ENCODE measurements at regions not wholly inside any gene's neighbourhood (a gene's known extent, or its start where the extent isn't known, plus 50 kb on each side); places are given as distances from the start of the nearest gene placed in this dataset.

- TF ChIP-seq CTCF (IDR thresholded peaks at IDR 0.05) (no peak), POLR2A (IDR thresholded peaks at IDR 0.05) (no peak)
Observed at GRCh38 chr5:40022057-40022456, 597.3 kb upstream of the DAB2 start.

Measured in heart left ventricle (tissue), 13 donors.